Endodermal cell (in vitro differentiated cells): ENCODE measurements at regions not wholly inside any gene's neighbourhood (a gene's known extent, or its start where the extent isn't known, plus 50 kb on each side); places are given as distances from the start of the nearest gene placed in this dataset.

Source experiments
- DNase-seq: peaks from one replicate; pipeline ENCODE4 v3.0.0-alpha.2; 2017
- H3K27ac ChIP-seq: 2 replicates; pipeline ENCODE4 v1.5.1; 2013; ENCODE audit warnings: mild to moderate bottlenecking, low read depth, low read length, moderate library complexity
- H3K27me3 ChIP-seq: 2 replicates; pipeline ENCODE4 v1.6.1; 2013; ENCODE audit warnings: mild to moderate bottlenecking, low read length, moderate library complexity; ENCODE audit not compliant: insufficient read depth, control insufficient read depth, poor library complexity, severe bottlenecking
- H3K36me3 ChIP-seq: 2 replicates; pipeline ENCODE4 v1.7.0; 2013; ENCODE audit warnings: mild to moderate bottlenecking, low read length, moderate library complexity; ENCODE audit not compliant: control insufficient read depth, insufficient read depth
- H3K4me1 ChIP-seq: one replicate; pipeline ENCODE4 v1.7.0; 2013; ENCODE audit warnings: low read length; ENCODE audit not compliant: control insufficient read depth, insufficient read depth
- H3K4me3 ChIP-seq: 2 replicates; pipeline ENCODE4 v1.5.1; 2013; ENCODE audit warnings: mild to moderate bottlenecking, low read length, moderate library complexity
- H3K9ac ChIP-seq: 2 replicates; pipeline ENCODE4 v1.6.1; 2013; ENCODE audit warnings: mild to moderate bottlenecking, low read length, moderate library complexity; ENCODE audit not compliant: poor library complexity, severe bottlenecking; ENCODE audit errors: extremely low read depth
- H3K9me3 ChIP-seq: 2 replicates; pipeline ENCODE4 v1.6.1; 2013; ENCODE audit warnings: mild to moderate bottlenecking, low read length, moderate library complexity; ENCODE audit not compliant: control insufficient read depth
- H3K27ac Mint-ChIP-seq: 2 replicates; pipeline ENCODE4 v1.8.0; 2020; ENCODE audit warnings: mixed read lengths
- H3K27me3 Mint-ChIP-seq: 2 replicates; pipeline ENCODE4 v1.8.0; 2021; ENCODE audit warnings: mild to moderate bottlenecking, mixed read lengths; ENCODE audit not compliant: insufficient read depth
- H3K36me3 Mint-ChIP-seq: 2 replicates; pipeline ENCODE4 v1.8.0; 2020; ENCODE audit warnings: low read depth, mixed read lengths
- H3K4me1 Mint-ChIP-seq: 2 replicates; pipeline ENCODE4 v1.8.0; 2020; ENCODE audit warnings: mixed read lengths
- H3K4me3 Mint-ChIP-seq: 2 replicates; pipeline ENCODE4 v1.8.0; 2020; ENCODE audit warnings: mild to moderate bottlenecking, moderate library complexity, mixed read lengths
- H3K9me3 Mint-ChIP-seq: 2 replicates; pipeline ENCODE4 v1.8.0; 2020; ENCODE audit warnings: mild to moderate bottlenecking, mixed read lengths
- CTCF ChIP-seq: fragments of 200-600 bp; sonication (generic); conservative IDR thresholded peaks from 2 replicates; pipeline ENCODE4 v1.5.0; 2021; ENCODE audit warnings: antibody characterized with exemption, mild to moderate bottlenecking
- WGBS, 2 experiments: methylation state at CpG; one replicate each; pipeline versions ENCODE4 v1.1.5 to v1.1.7; 2013; ENCODE audit warnings: missing lambda C conversion rate in 2 of 2, mixed read lengths in 1 of 2; ENCODE audit not compliant: insufficient coverage in 1 of 2, insufficient read length in 1 of 2; 5-methylcytosine and 5-hydroxymethylcytosine counted together

DNA sequence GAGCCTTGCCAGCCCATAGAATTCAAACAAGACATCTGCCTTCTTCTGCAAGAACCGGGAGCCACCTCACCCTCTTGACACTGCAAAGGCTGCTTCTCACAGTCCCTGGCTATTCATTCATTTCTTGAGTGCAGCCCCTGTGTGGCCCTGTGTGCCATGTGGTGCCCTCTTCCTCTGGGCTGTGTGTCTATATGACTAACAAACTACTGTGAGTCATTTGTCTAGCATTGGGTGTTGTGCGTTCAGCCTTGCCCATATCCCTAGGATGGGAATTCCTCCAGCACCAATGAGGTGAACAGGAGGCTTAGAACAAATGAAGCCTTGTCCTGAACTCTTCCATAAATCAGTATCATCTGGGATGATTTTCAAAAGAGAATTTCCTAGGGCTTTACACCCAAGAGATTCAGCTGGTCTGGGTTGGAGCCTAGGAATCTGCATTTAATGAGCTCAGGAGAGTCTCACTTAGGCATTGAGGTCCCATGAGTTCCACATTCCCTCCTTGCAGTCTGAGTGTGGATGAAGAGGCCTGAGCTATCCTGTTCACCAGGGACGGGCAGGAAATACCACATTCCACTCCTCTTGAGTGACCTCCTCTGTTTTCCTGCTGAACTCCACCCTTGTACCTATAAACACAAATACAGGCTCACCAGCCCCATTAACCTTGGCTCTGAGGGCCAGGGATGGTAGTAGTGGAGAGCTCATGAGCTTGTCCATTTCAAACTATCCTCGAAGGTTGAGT is 308.7 kb upstream of the N4BP1 start:
- Histone ChIP-seq H3K9me3 (no peaks in the 10 kb centered on the region), H3K4me3 (no peak overlapping the region), H3K9ac (no peak overlapping the region), H3K4me1 (no peaks in the 10 kb centered on the region), H3K27me3 (no peaks in the 10 kb centered on the region), H3K27ac (no peak overlapping the region), H3K36me3 (no peaks in the 10 kb centered on the region)
- H3K4me3 Mint-ChIP-seq, result no peak overlapping the region
- H3K9me3 Mint-ChIP-seq, result no peaks in the 10 kb centered on the region
- no peaks in the 10 kb centered on the region for H3K36me3 Mint-ChIP-seq
- no peaks in the 10 kb centered on the region for H3K4me1 Mint-ChIP-seq
- no peak for DNase-seq
- no peaks in the 10 kb centered on the region for H3K27me3 Mint-ChIP-seq
- peak; percentile 14 for TF ChIP-seq CTCF
- 79 to 89% methylated on average over 4 of the region's 4 CpGs for WGBS, 2 experiments
- peak overlapping the region; percentile 70 for H3K27ac Mint-ChIP-seq

GRCh38 chr16:48916566-48916965 is 306.6 kb upstream of the N4BP1 start:
- H3K4me1 Mint-ChIP-seq, result peaks cover 3% of the 10 kb centered on the region
- Histone ChIP-seq H3K36me3 (no peaks in the 10 kb centered on the region), H3K27me3 (no peaks in the 10 kb centered on the region), H3K9ac (no peak overlapping the region), H3K4me1 (peaks cover 4% of the 10 kb centered on the region), H3K27ac (no peak overlapping the region), H3K4me3 (no peak overlapping the region), H3K9me3 (no peaks in the 10 kb centered on the region)
- no peak for DNase-seq
- no peak overlapping the region for H3K4me3 Mint-ChIP-seq
- WGBS, 2 experiments, result 84 to 100% methylated on average over 1 of the region's 1 CpG
- no peaks in the 10 kb centered on the region for H3K27me3 Mint-ChIP-seq
- no peaks in the 10 kb centered on the region for H3K36me3 Mint-ChIP-seq
- no peak for TF ChIP-seq CTCF
- H3K27ac Mint-ChIP-seq, result no peak overlapping the region
- H3K9me3 Mint-ChIP-seq, result no peaks in the 10 kb centered on the region

DNA sequence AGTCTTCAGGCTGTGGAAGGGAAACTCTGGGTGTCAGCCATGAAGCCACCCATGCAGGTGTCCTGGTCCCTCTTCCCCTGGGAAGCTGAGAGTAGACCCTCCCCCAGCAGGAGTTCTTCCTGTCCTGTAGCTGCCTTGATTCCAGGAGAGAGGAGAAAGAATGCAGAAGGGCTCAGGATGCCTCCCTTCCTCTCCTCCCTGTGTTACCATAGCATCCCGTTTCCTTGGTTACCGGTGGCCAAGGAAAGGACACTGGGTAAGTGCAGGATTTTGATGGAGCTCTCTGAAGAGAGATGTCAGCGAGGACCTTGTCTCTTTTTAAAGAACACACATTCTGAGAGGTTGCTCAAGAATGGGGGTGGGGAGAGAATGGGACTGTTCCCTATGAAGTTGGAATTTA is 304.1 kb upstream of the N4BP1 start:
- Histone ChIP-seq H3K9ac (no peak overlapping the region), H3K36me3 (no peaks in the 10 kb centered on the region), H3K27me3 (no peaks in the 10 kb centered on the region), H3K4me1 (peaks cover 4% of the 10 kb centered on the region), H3K9me3 (no peaks in the 10 kb centered on the region), H3K27ac (no peak overlapping the region), H3K4me3 (no peak overlapping the region)
- DNase-seq, result peak; percentile 66
- 60 to 70% methylated on average over 1 to 3 of the region's 3 CpGs for WGBS, 2 experiments
- Mint-ChIP-seq H3K9me3 (no peaks in the 10 kb centered on the region), H3K36me3 (no peaks in the 10 kb centered on the region), H3K27me3 (no peaks in the 10 kb centered on the region), H3K4me3 (no peak overlapping the region), H3K4me1 (peaks cover 3% of the 10 kb centered on the region), H3K27ac (no peak overlapping the region)
- TF ChIP-seq CTCF, result no peak
